ENCODE measurements at regions not wholly inside any gene's neighbourhood (a gene's known extent, or its start where the extent isn't known, plus 50 kb on each side); places are given as distances from the start of the nearest gene placed in this dataset.

- no peak for DNase-seq
Measured at GRCh38 chr4:81990898-81991297, 382.9 kb downstream of the HNRNPD start.

- DNase-seq: no peak
Measured at GRCh38 chr4:81990211-81990610, 383.6 kb downstream of the HNRNPD start.

GRCh38 chr4:81989202-81989601 is 384.6 kb downstream of the HNRNPD start:
- DNase-seq: no peak

- no peak for DNase-seq
Measured at GRCh38 chr4:81988178-81988577, 385.6 kb downstream of the HNRNPD start.

- DNase-seq: no peak
Measured at GRCh38 chr4:81984746-81985145, 389.0 kb downstream of the HNRNPD start.

- no peak for DNase-seq
Measured at GRCh38 chr4:81982846-81983540, 390.8 kb downstream of the HNRNPD start.

GRCh38 chr4:81981218-81981617 is 392.6 kb downstream of the HNRNPD start:
- DNase-seq: no peak

GRCh38 chr4:81974523-81974922 is 399.3 kb downstream of the HNRNPD start:
- DNase-seq: no peak

- no peak for DNase-seq
Measured at GRCh38 chr4:81971637-81972381, 402.0 kb downstream of the HNRNPD start.

GRCh38 chr4:81971061-81971460 is 402.7 kb downstream of the HNRNPD start:
- no peak for DNase-seq

GRCh38 chr4:81970454-81970853 is 403.3 kb downstream of the HNRNPD start:
- no peak for DNase-seq

GRCh38 chr4:81966676-81967075 is 407.1 kb downstream of the HNRNPD start:
- no peak for DNase-seq

GRCh38 chr4:81965911-81966310 is 407.9 kb downstream of the HNRNPD start:
- DNase-seq: no peak

GRCh38 chr4:81965454-81965853 is 408.3 kb downstream of the HNRNPD start:
- no peak for DNase-seq

GRCh38 chr4:81963763-81964020 is 410.1 kb downstream of the HNRNPD start:
- DNase-seq: no peak

GRCh38 chr4:81963015-81963762 is 410.6 kb downstream of the HNRNPD start:
- DNase-seq: no peak

- DNase-seq: no peak
Measured at GRCh38 chr4:81960961-81961360, 412.8 kb downstream of the HNRNPD start.

- DNase-seq: no peak
Measured at GRCh38 chr4:81954271-81954670, 419.5 kb downstream of the HNRNPD start.

GRCh38 chr4:81951891-81952455 is 421.8 kb downstream of the HNRNPD start:
- DNase-seq: no peak

GRCh38 chr4:81946996-81947395 is 426.8 kb downstream of the HNRNPD start:
- DNase-seq: no peak

- no peak for DNase-seq
Measured at GRCh38 chr4:81930506-81931238, 443.1 kb downstream of the HNRNPD start.

GRCh38 chr4:81923140-81923539 is 450.7 kb downstream of the HNRNPD start:
- no peak for DNase-seq

GRCh38 chr4:81922313-81922712 is 450.6 kb upstream of the RASGEF1B start:
- no peak for DNase-seq
